Stimulated activated CD8-positive, alpha-beta memory T cell treated with anti-CD3 and anti-CD28 coated beads, Interleukin-12 subunit alpha, Interleukin-12 subunit beta, amount 100 ng/mL, for 24 hours (primary cell): ENCODE measurements at regions not wholly inside any gene's neighbourhood (a gene's known extent, or its start where the extent isn't known, plus 50 kb on each side); places are given as distances from the start of the nearest gene placed in this dataset.
"Not testable (repeated sequence)": the region's sequence is repeated elsewhere in the genome, so short reads cannot be mapped to it uniquely, and the experiment has no call there.

Source experiments
- DNase-seq: peaks from one replicate; pipeline ENCODE4 v3.0.0-alpha.2; 2020; ENCODE audit errors: extremely low read depth

- DNase-seq = no peak
Measured at GRCh38 chr7:113783403-113783802, 135.4 kb downstream of the PPP1R3A start.

GRCh38 chr7:113775804-113776203 is 143.0 kb downstream of the PPP1R3A start:
- no peak for DNase-seq

GRCh38 chr7:113775401-113775800 is 143.4 kb downstream of the PPP1R3A start:
- DNase-seq = no peak

GRCh38 chr7:113774182-113774807 is 144.5 kb downstream of the PPP1R3A start:
- DNase-seq = no peak

GRCh38 chr7:113770146-113770738 is 148.6 kb downstream of the PPP1R3A start:
- DNase-seq = no peak

GRCh38 chr7:113768387-113768786 is 150.4 kb downstream of the PPP1R3A start:
- no peak for DNase-seq

- no peak for DNase-seq
Measured at GRCh38 chr7:113764401-113765035, 154.3 kb downstream of the PPP1R3A start.

GRCh38 chr7:113763226-113763625 is 155.6 kb downstream of the PPP1R3A start:
- DNase-seq = no peak

- no peak for DNase-seq
Measured at GRCh38 chr7:113756250-113756649, 162.6 kb downstream of the PPP1R3A start.

GRCh38 chr7:113752689-113753088 is 166.1 kb downstream of the PPP1R3A start:
- no peak for DNase-seq

GRCh38 chr7:113752289-113752688 is 166.5 kb downstream of the PPP1R3A start:
- no peak for DNase-seq

GRCh38 chr7:113751547-113751946 is 167.3 kb downstream of the PPP1R3A start:
- DNase-seq = no peak

GRCh38 chr7:113748385-113748784 is 170.4 kb downstream of the PPP1R3A start:
- DNase-seq = not testable (repeated sequence)

GRCh38 chr7:113742946-113743431 is 175.8 kb downstream of the PPP1R3A start:
- DNase-seq = not testable (repeated sequence)

GRCh38 chr7:113742377-113742776 is 176.4 kb downstream of the PPP1R3A start:
- no peak for DNase-seq

- DNase-seq = no peak
Measured at GRCh38 chr7:113731571-113731970, 187.2 kb downstream of the PPP1R3A start.

GRCh38 chr7:113730309-113730955 is 188.4 kb downstream of the PPP1R3A start:
- no peak for DNase-seq

- no peak for DNase-seq
Measured at GRCh38 chr7:113727486-113727885, 191.3 kb downstream of the PPP1R3A start.

GRCh38 chr7:113722006-113722405 is 196.8 kb downstream of the PPP1R3A start:
- DNase-seq = no peak

GRCh38 chr7:113717739-113718138 is 201.1 kb downstream of the PPP1R3A start:
- DNase-seq = no peak

GRCh38 chr7:113715981-113716856 is 202.6 kb downstream of the PPP1R3A start:
- DNase-seq = no peak

- DNase-seq = no peak
Measured at GRCh38 chr7:113715262-113715661, 203.5 kb downstream of the PPP1R3A start.
